Panc1 (cell line): ENCODE measurements at regions not wholly inside any gene's neighbourhood (a gene's known extent, or its start where the extent isn't known, plus 50 kb on each side); places are given as distances from the start of the nearest gene placed in this dataset.
"Not testable (repeated sequence)": the region's sequence is repeated elsewhere in the genome, so short reads cannot be mapped to it uniquely, and the experiment has no call there.

Source experiments
- CTCF ChIP-seq: fragments of 450-650 bp; IDR thresholded peaks from 2 replicates; pipeline ENCODE4 v1.5.1; 2017; ENCODE audit warnings: mild to moderate bottlenecking
- POLR2AphosphoS5 ChIP-seq: IDR thresholded peaks from 2 replicates; pipeline ENCODE4 v1.6.1; 2012; ENCODE audit warnings: mild to moderate bottlenecking, low read depth, low read length, moderate library complexity

- not testable (repeated sequence) for TF ChIP-seq CTCF, POLR2AphosphoS5
Observed at GRCh38 chr12:82603647-82604046, 83.1 kb upstream of the TMTC2 start.
